ENCODE measurements at regions not wholly inside any gene's neighbourhood (a gene's known extent, or its start where the extent isn't known, plus 50 kb on each side); places are given as distances from the start of the nearest gene placed in this dataset.
"Not testable (repeated sequence)": the region's sequence is repeated elsewhere in the genome, so short reads cannot be mapped to it uniquely, and the experiment has no call there.

DNA sequence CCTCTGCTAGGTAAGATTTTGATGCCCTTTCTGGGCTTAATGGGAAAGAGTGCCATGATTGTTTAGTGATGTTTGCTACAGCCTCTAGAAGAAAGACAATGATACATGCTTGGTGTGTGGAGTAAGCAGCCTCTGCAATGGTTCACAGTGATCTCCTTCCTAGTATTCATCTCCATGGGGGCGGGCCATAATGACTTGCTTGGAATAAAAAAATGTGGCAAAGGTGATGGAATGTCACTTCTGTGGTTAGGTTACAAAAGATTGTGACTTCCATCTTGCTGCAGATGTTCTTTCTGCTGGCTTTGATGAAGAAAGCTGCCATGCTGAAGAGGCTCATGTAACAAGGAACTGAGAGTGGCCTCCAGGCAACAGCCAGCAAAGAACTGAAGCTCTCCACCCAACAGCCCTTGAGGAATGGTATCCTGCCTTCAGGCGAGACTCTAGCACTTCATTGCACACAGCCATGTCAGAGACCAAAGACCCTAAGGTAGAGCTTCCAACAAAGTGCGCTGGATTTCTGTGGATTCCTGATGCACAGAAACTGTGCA lies 139.1 kb upstream of the LRIG1 start:
- no peak overlapping the region for H3K4me3 ChIP-seq (ENCODE audit: low read length)
- no peak overlapping the region for H3K9ac ChIP-seq (ENCODE audit: low read depth, low read length)
- no peaks in the 10 kb centered on the region for H3K36me3 ChIP-seq (ENCODE audit: insufficient read depth, low read length)
- WGBS, result 96% methylated on average over 3 of the region's 3 CpGs
- 0 out of 2 replicates have a peak, but pooled peaks cover 8% of the 10 kb centered on the region for H3K4me1 ChIP-seq (ENCODE audit: insufficient read depth, low read length)
- no peaks in the 10 kb centered on the region for H3K9me3 ChIP-seq (ENCODE audit: insufficient read depth, low read depth, low read length)
- no peak overlapping the region for H3K27ac ChIP-seq (ENCODE audit: low read depth, low read length)
- H3K27me3 ChIP-seq (ENCODE audit: insufficient read depth, low read length), result no peaks in the 10 kb centered on the region

DNA sequence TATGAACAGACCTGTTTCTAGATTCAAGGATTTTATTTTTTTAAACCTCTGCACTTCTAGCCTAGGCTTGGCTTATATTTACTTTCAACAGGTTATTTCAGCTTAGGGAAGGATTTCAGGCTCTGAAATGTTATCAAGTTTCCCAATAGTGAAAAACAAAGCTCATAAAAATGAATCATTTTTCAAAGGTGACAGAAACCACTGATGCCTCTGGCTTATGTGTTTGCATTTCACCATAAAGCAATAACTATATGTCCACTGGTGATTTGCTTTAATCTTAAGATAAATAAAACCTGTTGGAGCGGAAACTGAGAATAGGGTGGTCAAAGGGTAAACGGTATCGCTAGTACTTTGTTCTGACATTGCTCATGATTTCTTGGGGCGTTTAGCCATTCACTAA lies 141.2 kb upstream of the LRIG1 start:
- no peaks in the 10 kb centered on the region for H3K9me3 ChIP-seq (ENCODE audit: insufficient read depth, low read depth, low read length)
- H3K27ac ChIP-seq (ENCODE audit: low read depth, low read length), result no peak overlapping the region
- no peaks in the 10 kb centered on the region for H3K36me3 ChIP-seq (ENCODE audit: insufficient read depth, low read length)
- no peak overlapping the region for H3K9ac ChIP-seq (ENCODE audit: low read depth, low read length)
- H3K4me1 ChIP-seq (ENCODE audit: insufficient read depth, low read length), result 0 out of 2 replicates have a peak, but pooled peaks cover 8% of the 10 kb centered on the region
- 96% methylated on average over 3 of the region's 4 CpGs for WGBS
- no peaks in the 10 kb centered on the region for H3K27me3 ChIP-seq (ENCODE audit: insufficient read depth, low read length)
- H3K4me3 ChIP-seq (ENCODE audit: low read length), result no peak overlapping the region

DNA sequence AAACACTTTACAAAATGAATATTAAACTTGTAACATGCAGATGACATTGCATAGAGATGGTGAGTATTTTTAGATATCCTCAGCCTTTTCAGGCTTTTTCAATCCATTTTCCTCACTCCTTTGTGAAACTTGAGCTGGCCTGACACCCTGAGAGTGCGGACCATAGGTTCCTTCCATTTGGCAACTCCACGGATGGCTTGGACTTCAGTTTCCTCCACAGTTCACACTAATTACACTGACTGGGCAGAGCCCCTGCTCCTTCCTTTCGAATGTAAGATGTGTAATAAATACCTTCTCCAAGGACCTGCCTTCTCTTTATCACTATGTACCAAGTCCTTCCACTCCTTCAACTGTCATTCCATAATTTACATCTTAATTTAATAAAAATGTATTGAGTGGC lies 141.7 kb upstream of the LRIG1 start:
- no peak overlapping the region for H3K27ac ChIP-seq (ENCODE audit: low read depth, low read length)
- no peaks in the 10 kb centered on the region for H3K36me3 ChIP-seq (ENCODE audit: insufficient read depth, low read length)
- 0 out of 2 replicates have a peak, but pooled peaks cover 8% of the 10 kb centered on the region for H3K4me1 ChIP-seq (ENCODE audit: insufficient read depth, low read length)
- H3K4me3 ChIP-seq (ENCODE audit: low read length), result no peak overlapping the region
- H3K9ac ChIP-seq (ENCODE audit: low read depth, low read length), result no peak overlapping the region
- no peaks in the 10 kb centered on the region for H3K9me3 ChIP-seq (ENCODE audit: insufficient read depth, low read depth, low read length)
- 76% methylated on average over 3 of the region's 3 CpGs for WGBS
- no peaks in the 10 kb centered on the region for H3K27me3 ChIP-seq (ENCODE audit: insufficient read depth, low read length)

DNA sequence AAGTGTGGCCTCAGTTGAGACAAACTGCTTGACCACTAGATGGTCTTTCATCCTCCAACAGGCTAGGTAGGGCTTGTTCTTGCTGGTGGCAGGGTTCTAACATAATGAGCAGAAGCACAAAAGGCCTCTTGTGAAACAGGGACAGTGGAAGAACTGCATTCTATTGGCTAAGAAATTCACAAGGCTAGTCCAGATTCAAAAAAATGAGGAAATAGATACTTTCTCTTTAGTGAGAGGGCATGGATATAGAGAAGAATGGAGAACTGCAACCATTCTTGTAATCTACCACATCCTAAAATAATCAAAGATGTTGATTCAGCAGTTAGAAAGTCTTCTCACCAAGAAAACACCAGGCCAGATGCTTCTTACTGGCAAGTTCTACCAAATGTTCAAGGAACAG lies 143.7 kb upstream of the LRIG1 start:
- Histone ChIP-seq H3K4me1 (ENCODE audit: insufficient read depth, low read length) (0 out of 2 replicates have a peak, but pooled peaks cover 4% of the 10 kb centered on the region), H3K4me3 (ENCODE audit: low read length) (no peak overlapping the region), H3K36me3 (ENCODE audit: insufficient read depth, low read length) (no peaks in the 10 kb centered on the region), H3K9me3 (ENCODE audit: insufficient read depth, low read depth, low read length) (no peaks in the 10 kb centered on the region), H3K9ac (ENCODE audit: low read depth, low read length) (no peak overlapping the region), H3K27ac (ENCODE audit: low read depth, low read length) (no peak overlapping the region), H3K27me3 (ENCODE audit: insufficient read depth, low read length) (no peaks in the 10 kb centered on the region)

DNA sequence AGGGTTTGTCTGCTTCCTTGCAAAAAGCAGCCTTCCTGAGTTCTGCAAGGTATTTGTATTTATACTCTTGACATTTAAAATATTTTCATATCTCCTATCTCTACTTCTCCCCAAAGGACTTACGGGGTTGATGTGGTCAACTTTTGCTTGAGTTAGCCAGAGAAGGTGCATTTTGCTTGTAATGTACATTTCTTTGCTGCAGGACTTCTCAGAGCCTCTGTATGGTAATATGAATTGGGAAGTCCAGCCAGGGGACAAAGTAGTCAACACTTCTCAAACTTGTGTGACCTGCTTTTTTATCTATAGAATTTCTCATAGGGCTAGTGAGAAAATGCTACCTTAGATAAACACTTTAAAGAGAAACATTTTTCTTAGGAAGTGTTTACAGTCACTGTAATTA lies 148.2 kb upstream of the LRIG1 start:
- no peaks in the 10 kb centered on the region for H3K27me3 ChIP-seq (ENCODE audit: insufficient read depth, low read length)
- H3K9me3 ChIP-seq (ENCODE audit: insufficient read depth, low read depth, low read length), result no peaks in the 10 kb centered on the region
- WGBS, result 100% methylated on average over 1 of the region's 1 CpG
- H3K27ac ChIP-seq (ENCODE audit: low read depth, low read length), result no peak overlapping the region
- H3K36me3 ChIP-seq (ENCODE audit: insufficient read depth, low read length), result no peaks in the 10 kb centered on the region
- H3K9ac ChIP-seq (ENCODE audit: low read depth, low read length), result no peak overlapping the region
- no peaks in the 10 kb centered on the region for H3K4me1 ChIP-seq (ENCODE audit: insufficient read depth, low read length)
- no peak overlapping the region for H3K4me3 ChIP-seq (ENCODE audit: low read length)

DNA sequence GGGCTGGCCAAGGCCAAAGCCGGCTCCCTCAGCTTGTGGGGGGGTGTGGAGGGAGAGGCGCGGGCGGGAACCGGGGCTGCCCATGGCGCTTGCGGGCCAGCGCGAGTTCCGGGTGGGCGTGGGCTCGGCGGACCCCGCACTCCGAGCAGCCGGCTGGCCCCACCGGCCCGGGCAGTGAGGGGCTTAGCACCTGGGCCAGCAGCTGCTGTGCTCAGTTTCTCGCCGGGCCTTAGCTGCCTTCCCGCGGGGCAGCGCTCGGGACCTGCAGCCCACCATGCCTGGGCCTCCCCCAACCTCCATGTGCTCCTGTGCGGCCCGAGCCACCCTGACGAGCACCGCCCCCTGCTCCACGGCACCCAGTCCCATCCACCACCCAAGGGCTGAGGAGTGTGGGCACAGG lies 150.7 kb upstream of the LRIG1 start:
- not testable (repeated sequence) for H3K9me3 ChIP-seq (ENCODE audit: insufficient read depth, low read depth, low read length); H3K4me3 ChIP-seq (ENCODE audit: low read length); H3K36me3 ChIP-seq (ENCODE audit: insufficient read depth, low read length); H3K27me3 ChIP-seq (ENCODE audit: insufficient read depth, low read length); H3K4me1 ChIP-seq (ENCODE audit: insufficient read depth, low read length); H3K9ac ChIP-seq (ENCODE audit: low read depth, low read length); H3K27ac ChIP-seq (ENCODE audit: low read depth, low read length)
- 94% methylated on average over 29 of the region's 29 CpGs for WGBS

DNA sequence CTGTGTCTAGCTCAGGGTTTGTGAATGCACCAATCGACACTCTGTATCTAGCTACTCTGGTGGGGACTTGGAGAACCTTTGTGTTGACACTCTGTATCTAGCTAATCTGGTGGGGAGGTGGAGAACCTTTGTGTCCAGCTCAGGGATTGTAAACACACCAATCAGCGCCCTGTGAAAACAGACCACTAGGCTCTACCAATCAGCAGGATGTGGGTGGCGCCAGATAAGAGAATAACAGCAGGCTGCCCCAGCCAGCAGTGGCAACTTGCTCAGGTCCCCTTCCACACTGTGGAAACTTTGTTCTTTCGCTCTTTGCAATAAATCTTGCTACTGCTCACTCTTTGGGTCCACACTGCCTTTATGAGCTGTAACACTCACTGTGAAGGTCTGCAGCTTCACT lies 151.3 kb upstream of the LRIG1 start:
- not testable (repeated sequence) for H3K9ac ChIP-seq (ENCODE audit: low read depth, low read length); H3K4me3 ChIP-seq (ENCODE audit: low read length); H3K4me1 ChIP-seq (ENCODE audit: insufficient read depth, low read length); H3K27ac ChIP-seq (ENCODE audit: low read depth, low read length); H3K36me3 ChIP-seq (ENCODE audit: insufficient read depth, low read length); H3K27me3 ChIP-seq (ENCODE audit: insufficient read depth, low read length); H3K9me3 ChIP-seq (ENCODE audit: insufficient read depth, low read depth, low read length)
- 99% methylated on average over 3 of the region's 4 CpGs for WGBS

DNA sequence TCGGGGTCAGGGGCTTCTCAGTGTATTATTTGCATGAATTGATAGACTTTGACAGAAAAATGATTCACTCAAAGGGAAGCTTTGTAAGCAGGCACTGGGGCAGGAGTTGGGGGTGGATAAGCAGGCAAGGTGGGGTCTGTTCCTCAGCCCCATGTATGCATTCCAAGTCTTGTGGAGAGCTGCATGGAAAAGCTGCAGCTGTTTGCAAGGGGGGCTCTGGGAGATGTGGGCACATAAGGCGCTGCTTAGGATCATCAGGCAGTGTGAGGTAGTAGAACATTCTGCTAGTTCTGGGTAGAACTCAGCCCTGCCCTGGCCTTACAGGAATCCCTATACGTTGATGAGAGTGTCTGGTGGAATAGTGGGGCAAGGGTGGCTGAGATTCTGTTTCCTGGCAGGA lies 154.2 kb upstream of the LRIG1 start:
- Histone ChIP-seq H3K4me3 (ENCODE audit: low read length) (no peak overlapping the region), H3K27ac (ENCODE audit: low read depth, low read length) (no peak overlapping the region), H3K27me3 (ENCODE audit: insufficient read depth, low read length) (no peaks in the 10 kb centered on the region), H3K9me3 (ENCODE audit: insufficient read depth, low read depth, low read length) (no peaks in the 10 kb centered on the region), H3K36me3 (ENCODE audit: insufficient read depth, low read length) (no peaks in the 10 kb centered on the region), H3K9ac (ENCODE audit: low read depth, low read length) (no peak overlapping the region), H3K4me1 (ENCODE audit: insufficient read depth, low read length) (no peaks in the 10 kb centered on the region; the same call in 1 of the 2 replicates)
- 87% methylated on average over 3 of the region's 3 CpGs for WGBS

DNA sequence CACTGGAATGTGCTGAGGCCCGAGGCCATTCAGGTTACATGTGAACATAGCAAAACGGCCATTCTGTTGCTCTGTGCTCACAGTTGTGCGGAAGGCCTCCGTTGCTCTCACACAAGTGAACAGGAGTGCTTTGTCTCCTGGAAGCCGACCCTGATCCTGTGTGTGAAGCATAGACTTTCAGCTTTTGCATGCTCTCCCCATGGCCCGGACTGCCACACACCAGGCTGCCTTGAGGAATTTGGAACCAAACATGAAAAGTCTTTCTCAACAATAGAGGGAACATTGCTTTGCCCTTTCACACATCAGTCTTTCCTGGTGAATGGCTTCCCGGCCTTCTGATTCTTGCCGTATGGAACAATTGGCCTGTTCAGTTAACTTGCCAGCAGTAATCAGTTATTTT lies 154.8 kb upstream of the LRIG1 start:
- Histone ChIP-seq H3K9ac (ENCODE audit: low read depth, low read length) (no peak overlapping the region), H3K36me3 (ENCODE audit: insufficient read depth, low read length) (no peaks in the 10 kb centered on the region), H3K27me3 (ENCODE audit: insufficient read depth, low read length) (no peaks in the 10 kb centered on the region), H3K27ac (ENCODE audit: low read depth, low read length) (no peak overlapping the region), H3K4me3 (ENCODE audit: low read length) (no peak overlapping the region), H3K9me3 (ENCODE audit: insufficient read depth, low read depth, low read length) (no peaks in the 10 kb centered on the region), H3K4me1 (ENCODE audit: insufficient read depth, low read length) (no peaks in the 10 kb centered on the region; the same call in 1 of the 2 replicates)
- WGBS, result 74% methylated on average over 8 of the region's 8 CpGs

DNA sequence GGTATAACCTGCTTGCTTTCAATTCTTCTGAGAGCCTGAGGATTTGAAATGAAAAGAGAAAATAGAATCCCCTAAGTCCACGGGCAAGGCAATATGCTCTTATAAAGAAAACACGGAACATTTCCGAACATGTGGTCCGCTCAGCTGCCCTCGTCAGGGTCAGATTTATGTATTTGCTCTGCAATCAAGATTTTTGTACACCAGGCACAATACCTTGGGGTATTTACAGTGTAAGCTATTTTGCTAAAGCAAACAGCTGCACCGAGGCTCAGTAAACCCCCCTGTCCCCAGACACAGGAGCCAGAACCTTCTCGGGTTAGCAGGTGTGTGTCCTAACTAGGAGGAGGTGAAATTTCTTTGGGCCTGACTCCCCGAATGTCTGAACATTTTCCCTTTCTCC lies 155.8 kb upstream of the LRIG1 start:
- H3K36me3 ChIP-seq (ENCODE audit: insufficient read depth, low read length), result no peaks in the 10 kb centered on the region
- H3K27ac ChIP-seq (ENCODE audit: low read depth, low read length), result no peak overlapping the region
- no peaks in the 10 kb centered on the region for H3K27me3 ChIP-seq (ENCODE audit: insufficient read depth, low read length)
- 93% methylated on average over 8 of the region's 8 CpGs for WGBS
- no peak overlapping the region for H3K4me3 ChIP-seq (ENCODE audit: low read length)
- no peaks in the 10 kb centered on the region; the same call in 1 of the 2 replicates for H3K4me1 ChIP-seq (ENCODE audit: insufficient read depth, low read length)
- no peaks in the 10 kb centered on the region for H3K9me3 ChIP-seq (ENCODE audit: insufficient read depth, low read depth, low read length)
- no peak overlapping the region for H3K9ac ChIP-seq (ENCODE audit: low read depth, low read length)

DNA sequence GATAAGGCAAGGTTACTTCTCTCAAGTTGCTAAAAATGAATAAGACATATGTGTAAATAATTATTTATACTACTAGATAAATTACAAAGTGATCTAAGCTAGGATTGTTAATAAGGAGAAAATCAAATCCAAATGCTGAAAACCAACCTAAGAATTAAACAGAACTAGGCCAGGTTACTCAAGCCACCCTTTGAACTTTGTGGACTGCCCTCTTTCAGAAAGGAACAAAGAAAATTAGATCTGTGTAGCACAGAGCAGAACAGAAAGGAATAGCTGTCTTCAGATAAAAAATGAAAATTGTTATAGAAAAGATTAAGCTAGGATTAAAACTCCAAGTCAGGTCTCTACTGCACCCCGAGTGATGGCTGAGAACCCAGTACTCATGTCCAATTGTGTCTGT lies 158.2 kb upstream of the LRIG1 start:
- 96% methylated on average over 1 of the region's 1 CpG for WGBS

DNA sequence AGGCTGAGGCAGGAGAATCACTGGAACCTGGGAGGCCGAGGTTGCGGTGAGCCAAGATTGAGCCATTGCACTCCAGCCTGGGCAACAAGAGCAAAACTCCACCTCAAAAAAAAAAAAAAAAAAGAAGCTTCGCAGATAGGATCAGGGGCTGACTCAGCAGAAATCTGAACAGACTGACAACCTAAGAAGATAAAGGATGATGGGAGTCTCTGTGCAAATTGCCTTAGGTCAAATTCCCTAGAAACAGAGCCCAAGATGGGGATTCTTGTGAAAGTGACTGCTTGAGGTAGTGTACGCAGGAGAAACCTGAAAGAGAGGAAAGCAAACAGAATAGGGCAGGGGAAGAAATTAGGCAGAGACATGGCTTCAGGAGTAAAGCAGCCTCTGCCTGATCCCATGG lies 160.8 kb upstream of the LRIG1 start:
- Histone ChIP-seq H3K9me3 (ENCODE audit: insufficient read depth, low read depth, low read length) (no peaks in the 10 kb centered on the region), H3K9ac (ENCODE audit: low read depth, low read length) (no peak overlapping the region), H3K4me1 (ENCODE audit: insufficient read depth, low read length) (no peaks in the 10 kb centered on the region), H3K27ac (ENCODE audit: low read depth, low read length) (no peak overlapping the region), H3K27me3 (ENCODE audit: insufficient read depth, low read length) (no peaks in the 10 kb centered on the region), H3K36me3 (ENCODE audit: insufficient read depth, low read length) (no peaks in the 10 kb centered on the region), H3K4me3 (ENCODE audit: low read length) (no peak overlapping the region)
- WGBS, result 93% methylated on average over 4 of the region's 4 CpGs

More for the DNA sequence above, 158.2 kb upstream of the LRIG1 start:
- Histone ChIP-seq H3K4me1 (ENCODE audit: insufficient read depth, low read length) (no peaks in the 10 kb centered on the region; the same call in 1 of the 2 replicates), H3K9ac (ENCODE audit: low read depth, low read length) (no peak overlapping the region), H3K27ac (ENCODE audit: low read depth, low read length) (no peak overlapping the region), H3K27me3 (ENCODE audit: insufficient read depth, low read length) (no peaks in the 10 kb centered on the region), H3K4me3 (ENCODE audit: low read length) (no peak overlapping the region), H3K9me3 (ENCODE audit: insufficient read depth, low read depth, low read length) (no peaks in the 10 kb centered on the region), H3K36me3 (ENCODE audit: insufficient read depth, low read length) (no peaks in the 10 kb centered on the region)

Data from HUES64 (cell line).